DMS53 treated with DMSO at 0.1 percent for 48 hours (cell line): ENCODE measurements at regions not wholly inside any gene's neighbourhood (a gene's known extent, or its start where the extent isn't known, plus 50 kb on each side); places are given as distances from the start of the nearest gene placed in this dataset.
A peak's percentile ranks its signal among the peaks of the same experiment; 100 is the strongest.

ENCODE experiments used
- DNase-seq: peaks from one replicate; lab custom pipeline; 2025; ENCODE audit not compliant: unreplicated experiment; lab: John Stamatoyannopoulos, UW

DNA sequence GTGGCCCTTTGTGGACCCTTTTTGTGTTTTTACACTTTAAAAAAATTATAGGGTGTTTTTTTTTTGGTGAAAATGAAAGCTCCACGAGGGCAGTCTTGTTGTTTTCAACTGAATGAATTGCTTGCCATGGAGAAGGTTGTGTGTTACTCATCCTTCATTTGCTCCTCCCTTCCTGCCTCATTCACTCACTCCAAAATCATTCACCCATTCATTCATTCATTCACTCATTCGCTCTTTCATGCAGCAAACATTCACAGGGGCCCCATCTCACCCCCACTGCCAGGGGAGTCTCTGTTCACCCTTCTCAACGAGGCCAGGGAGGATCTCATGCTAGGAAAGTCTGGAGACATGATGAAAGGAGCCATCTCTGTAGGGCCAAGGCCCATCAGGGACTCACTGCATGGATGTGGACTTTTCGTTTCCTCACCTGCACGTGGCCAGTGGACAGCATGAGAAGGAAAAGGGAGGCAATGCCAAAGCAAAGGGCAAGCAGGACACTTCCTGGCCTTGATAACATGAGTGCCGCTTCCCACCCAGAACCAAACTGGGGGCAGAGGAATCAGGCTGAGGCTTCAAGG, 62.8 kb upstream of the COL13A1 start:
- no peak for DNase-seq

DNA sequence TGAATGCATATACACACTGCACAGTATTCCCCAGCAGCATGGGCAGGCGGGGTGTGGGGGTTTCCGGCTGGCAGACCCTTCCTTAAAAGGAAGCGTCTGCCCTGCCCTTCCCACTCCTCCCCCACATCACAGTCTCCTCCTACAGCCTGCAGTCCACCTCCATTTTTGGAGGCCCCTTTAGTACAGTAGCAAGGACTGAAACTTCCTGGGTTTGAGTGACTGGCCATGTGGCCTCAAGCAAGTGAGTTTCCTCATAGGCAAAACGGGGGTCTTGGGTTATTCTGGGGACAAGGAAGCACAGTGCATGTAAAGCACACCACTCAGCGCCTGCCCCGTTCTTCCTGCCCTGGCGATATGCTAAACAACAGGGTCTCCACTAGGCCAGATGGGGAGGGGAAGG, 62.1 kb upstream of the COL13A1 start:
- DNase-seq = no peak

DNA sequence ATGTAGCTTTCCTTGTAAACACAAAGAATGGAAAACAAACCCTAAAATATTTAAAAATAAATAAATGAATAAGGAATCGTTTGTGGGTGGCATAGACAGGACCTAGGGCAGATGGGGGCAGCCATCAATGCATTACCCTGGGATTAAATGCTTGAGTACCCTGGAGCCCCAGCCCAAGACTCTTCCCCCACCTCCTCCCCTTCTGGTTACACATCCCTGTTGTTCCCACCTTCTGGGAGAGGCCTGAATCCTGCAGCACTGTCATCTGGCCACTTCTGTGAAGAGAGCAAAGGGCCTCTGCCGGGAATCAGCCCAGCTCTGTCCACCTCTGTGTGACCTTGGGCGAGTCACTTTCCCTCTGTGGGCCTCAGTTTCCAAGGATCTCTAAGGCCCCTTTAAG, 61.6 kb upstream of the COL13A1 start:
- DNase-seq = no peak

DNA sequence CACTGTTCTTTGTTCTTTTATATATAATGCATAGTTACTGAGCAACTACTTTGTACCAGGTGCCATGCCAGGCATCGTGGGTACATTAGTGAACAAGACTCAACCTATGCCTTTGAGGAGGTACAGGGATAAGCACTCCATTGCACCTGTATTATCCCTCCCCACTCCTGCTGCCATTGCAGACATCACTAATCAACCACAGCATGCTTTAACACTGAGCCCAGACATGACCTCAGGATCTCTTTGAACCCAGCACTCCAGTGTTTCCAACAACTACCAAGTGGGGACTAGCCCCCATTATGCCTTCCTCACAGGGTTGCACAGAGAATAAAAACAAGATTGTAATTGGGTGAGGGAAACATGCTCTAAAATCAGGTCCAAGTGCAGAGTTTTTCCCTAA, 60.5 kb upstream of the COL13A1 start:
- DNase-seq = no peak

DNA sequence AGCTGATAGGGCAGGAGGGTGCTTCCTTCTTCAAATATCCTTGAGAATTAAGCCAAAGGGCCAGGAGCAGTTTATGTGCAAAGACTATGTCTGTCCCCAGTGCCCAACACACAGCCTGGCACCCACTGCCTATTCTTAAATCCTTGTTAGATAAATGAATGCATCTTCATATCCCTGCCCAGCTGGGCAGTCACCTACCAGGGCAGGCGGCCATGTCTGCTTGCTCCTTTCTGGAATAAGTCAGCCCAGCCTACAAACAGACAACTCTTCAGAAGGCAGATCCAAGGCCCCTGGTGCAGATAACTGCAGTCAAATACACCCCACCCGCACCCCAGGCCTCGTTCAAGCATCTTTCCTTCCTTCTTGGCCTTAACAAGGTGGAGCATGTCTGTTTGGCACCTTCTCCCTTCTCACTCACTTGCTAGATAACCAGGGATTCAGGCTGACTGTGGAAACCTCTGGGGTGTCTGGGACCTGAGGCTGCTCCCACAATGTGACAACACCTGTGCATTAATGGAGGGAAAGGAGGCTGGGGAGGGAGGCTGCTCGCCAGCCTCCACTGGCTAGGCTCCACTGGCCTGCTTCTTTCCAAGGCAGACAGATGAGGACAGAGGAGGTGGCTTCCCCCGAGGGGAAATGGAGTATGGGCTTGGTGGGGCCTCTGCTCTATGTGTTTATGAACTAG, 59.9 kb upstream of the COL13A1 start:
- DNase-seq = no peak

DNA sequence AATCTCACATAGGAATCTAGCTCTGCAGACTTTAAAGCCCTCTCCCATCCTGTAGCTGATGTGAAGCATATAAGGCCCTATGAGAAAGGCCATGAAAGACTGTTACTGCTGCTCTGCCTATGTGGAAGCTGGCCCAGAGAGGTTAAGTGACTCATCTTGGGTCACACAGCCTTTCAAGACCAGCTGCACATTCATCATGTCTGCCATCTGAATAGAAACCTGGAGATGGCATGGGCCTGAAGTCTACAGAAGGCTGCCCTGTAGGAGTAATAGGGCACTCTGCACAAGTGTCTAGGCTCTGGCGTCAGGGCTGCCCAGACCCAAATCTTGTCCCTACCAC, 59.4 kb upstream of the COL13A1 start:
- no peak for DNase-seq

DNA sequence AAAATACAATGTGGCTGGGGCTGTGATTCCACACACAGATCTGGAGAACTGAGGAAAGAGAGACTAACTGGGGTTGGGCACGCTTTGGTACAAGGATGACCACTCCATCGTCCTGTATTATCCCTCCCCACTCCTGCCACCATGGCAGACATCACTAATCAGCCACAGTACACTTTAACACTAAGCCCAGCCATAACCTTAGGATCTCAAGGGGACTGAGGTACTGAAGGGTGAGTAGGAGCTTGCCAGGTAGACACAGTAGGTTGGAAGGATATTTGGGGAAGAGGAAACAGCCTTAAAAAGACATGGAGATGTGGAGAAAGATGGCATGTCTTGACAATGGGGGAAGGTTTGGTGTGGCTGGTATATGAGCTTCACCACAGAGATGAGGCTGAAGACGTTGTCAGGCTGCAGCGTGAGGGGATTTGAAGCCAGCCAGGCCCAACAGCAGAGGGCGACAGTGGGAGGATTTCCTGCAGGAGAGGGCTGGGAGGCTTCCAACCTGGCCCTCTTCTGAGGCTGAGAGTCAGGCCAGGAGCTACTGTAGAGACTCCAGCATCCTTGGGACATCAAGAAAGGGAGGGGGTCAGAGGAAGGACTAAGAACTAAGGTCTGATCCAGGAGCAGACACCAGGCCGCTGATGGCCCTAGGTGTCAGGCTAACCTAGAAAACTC, 58.6 kb upstream of the COL13A1 start:
- peak; percentile 15 for DNase-seq

DNA sequence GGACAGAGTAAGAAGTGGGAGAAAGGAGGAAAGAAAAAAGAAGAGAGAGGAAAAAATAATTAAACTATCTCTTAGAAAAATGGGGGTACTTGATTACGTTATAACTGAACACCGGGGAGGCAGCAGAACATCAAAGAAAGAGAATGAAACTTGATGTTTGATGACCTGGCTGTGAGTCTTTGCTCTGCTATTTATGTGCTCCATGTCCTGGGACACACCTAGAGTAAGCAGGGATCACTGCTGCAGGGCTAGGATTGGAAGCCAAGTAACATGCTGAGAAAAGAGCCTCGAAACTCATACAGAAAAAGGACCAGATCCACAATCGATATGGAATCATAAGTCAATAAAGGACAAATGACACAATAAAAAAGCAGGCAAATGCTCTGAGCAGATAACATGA, 56.7 kb upstream of the COL13A1 start:
- DNase-seq = no peak

DNA sequence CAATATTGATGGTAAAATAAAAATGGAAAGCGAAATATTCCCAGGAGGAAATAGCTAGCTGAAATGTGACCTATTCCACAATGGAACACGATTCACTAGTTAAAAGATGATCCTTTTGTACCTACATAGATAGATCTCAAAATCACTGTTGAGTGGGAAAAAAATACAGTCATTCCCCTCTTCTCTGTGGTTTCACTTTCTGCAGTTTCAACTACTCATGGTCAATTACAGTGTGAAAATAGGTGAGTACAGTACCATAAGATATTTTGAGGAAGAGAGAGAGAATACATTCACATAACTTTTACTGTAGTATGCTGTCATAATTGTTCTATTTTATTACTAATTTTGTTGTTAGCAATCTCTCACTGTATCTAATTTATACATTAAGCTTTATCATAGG, 56.0 kb upstream of the COL13A1 start:
- DNase-seq = no peak

DNA sequence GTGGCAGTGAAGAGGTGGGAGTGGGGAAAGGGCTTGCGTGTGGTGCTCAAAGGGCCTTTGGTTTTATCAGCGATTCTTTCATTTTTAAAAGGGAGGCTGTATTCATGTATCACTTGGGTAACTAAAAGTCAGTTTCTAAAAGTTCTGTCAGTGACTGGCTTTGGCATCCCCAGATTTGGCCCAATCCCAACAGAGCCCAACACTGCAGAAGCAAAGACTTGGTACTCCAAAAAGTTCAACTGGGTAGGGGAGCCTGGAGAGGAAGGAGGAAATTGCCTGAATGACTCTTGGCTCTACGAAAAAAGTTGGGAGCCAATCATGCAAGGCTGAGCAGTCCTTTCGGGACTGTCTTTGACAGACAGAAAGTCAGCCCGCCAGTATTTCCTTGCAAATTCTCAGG, 54.5 kb upstream of the COL13A1 start:
- DNase-seq = no peak

DNA sequence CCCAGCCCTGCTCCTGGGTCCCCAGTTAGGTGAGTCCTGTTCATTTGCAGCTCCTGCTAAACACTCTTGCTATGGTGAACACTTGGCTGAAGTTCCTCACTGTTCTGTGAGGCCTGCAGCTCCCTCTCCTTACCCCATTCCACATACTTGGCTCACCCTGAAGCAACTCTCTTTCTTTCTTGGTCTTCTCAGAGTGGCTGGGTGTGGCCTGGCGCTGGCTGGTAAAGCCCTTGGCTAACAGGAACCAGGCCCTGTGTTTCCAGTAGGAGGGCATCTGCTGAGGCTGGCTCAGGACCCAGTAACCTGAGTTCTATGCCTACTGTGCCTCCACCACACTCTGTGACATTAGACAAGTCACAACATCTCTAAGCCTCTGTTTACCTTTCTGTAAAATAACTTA, 53.1 kb upstream of the COL13A1 start:
- DNase-seq = no peak

DNA sequence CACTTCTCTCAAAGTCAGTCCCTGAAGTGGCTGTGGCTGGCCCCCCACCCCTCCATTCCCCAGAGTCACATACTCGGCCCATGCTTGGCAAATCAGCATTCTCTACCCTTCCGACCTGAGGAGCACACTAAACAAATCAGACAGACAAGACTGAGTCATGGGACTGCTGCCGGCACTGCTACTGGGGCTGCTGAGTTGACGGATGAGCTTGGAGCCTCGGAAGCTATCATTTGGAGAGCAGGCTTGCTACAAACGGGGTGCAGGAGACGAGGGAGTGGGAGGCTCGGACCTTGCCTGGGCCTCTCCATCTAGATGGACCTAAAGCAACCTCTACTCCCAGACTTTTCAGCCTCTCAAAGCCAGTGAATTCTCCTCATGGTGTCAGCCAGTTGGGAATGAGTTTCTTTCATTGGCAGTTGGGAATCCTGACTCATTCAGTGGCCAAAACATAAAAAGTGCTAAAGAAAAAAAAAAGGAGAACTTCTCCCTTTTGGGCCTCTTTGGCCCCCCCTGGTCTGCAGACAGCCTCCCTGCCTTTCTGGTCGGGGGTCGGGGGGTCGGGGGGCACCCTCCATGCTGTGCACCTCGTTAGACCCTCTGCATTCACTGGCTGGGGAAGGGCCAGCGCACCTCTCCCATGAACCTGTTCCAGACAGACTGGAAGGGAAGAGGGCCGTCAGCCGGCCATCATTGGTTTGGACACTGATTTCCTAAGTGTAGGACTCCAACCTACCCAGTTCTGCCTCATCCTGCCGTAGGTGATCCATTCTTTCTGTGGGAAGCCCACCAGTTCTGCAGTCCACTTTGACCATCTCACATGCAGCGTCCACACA, 52.3 kb upstream of the COL13A1 start:
- no peak for DNase-seq

DNA sequence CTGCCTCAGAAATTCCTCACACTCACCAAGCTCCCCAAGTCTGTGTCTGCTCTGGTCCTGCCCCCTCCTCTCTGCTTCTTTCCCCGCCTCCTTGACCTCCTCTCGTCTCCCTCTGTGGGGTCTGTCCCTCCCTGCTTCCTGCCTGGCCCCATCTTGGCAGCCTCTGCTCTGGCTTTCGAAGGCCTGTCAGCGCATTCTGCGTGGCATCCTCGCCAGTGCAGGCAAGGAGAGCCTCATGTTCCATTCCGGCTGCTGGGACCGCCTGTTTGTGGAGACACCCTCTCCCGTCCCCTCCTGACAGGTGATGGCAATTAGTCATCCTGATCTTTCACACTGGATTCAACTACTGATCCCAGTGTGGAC, 51.7 kb upstream of the COL13A1 start:
- DNase-seq = no peak

DNA sequence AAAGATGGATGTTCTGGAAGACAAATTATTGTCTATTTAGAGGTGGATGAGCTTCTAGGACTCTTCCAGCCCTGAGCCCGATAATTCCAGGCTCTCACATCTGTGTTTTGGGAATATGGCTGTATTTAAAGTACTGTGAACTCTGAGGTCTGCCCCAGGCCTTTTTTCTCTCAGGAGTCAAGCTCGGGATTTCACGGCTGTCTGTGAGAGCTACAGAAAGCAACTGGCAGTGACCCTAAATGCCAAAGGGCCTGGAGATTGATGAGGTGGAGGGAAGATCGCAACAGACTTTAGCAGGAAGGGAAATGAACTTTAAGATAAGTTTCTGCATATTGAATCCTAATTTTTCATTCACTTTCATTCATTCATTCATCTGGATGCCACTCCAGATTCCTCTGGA, 51.0 kb upstream of the COL13A1 start:
- DNase-seq = no peak

DNA sequence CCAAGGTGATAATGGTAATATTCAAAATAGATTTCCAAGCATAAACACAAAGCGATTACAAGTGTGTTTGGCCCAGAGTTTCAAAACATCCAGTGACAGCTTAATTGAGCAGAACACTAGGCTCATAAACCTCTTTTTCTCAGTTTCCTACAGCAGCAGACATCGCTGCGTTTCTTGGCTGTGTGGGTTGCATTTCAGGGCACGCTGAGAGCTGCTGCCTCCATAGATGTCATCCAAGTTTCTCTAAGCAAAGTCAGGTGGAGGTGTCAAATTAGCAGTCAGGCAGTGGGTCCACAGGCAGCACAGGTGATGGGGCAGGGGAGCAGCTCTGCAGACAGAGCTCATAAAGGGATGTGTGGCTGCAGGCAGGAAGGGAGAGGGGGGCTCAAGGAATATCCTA, 50.5 kb upstream of the COL13A1 start:
- DNase-seq = no peak
